BLaER1 (cell line): ENCODE measurements at regions not wholly inside any gene's neighbourhood (a gene's known extent, or its start where the extent isn't known, plus 50 kb on each side); places are given as distances from the start of the nearest gene placed in this dataset.
"Not testable (repeated sequence)": the region's sequence is repeated elsewhere in the genome, so short reads cannot be mapped to it uniquely, and the experiment has no call there.

ENCODE experiments used
- H3K27ac ChIP-seq: shearing (Covaris generic); formaldehyde crosslinking; 2 replicates; pipeline ENCODE4 v1.8.1; 2022
- H3K27me3 ChIP-seq: shearing (Covaris generic); formaldehyde crosslinking; 2 replicates; pipeline ENCODE4 v1.8.1; 2022
- H3K36me3 ChIP-seq: shearing (Covaris generic); formaldehyde crosslinking; 2 replicates; pipeline ENCODE4 v1.8.1; 2022
- H3K4me1 ChIP-seq: shearing (Covaris generic); formaldehyde crosslinking; 2 replicates; pipeline ENCODE4 v1.8.1; 2022
- H3K4me2 ChIP-seq: shearing (Covaris generic); formaldehyde crosslinking; 2 replicates; pipeline ENCODE4 v1.8.1; 2022
- H3K4me3 ChIP-seq: shearing (Covaris generic); formaldehyde crosslinking; 2 replicates; pipeline ENCODE4 v1.8.1; 2022
- H3K9ac ChIP-seq: shearing (Covaris generic); formaldehyde crosslinking; 2 replicates; pipeline ENCODE4 v1.8.1; 2022
- H3K9me3 ChIP-seq: shearing (Covaris generic); formaldehyde crosslinking; 2 replicates; pipeline ENCODE4 v1.8.1; 2022
- H4K20me1 ChIP-seq: shearing (Covaris generic); formaldehyde crosslinking; 2 replicates; pipeline ENCODE4 v1.8.1; 2022
- Cebpa-rat ChIP-seq: shearing (Covaris generic); IDR thresholded peaks from 2 replicates; pipeline ENCODE4 v1.8.1; 2022

DNA sequence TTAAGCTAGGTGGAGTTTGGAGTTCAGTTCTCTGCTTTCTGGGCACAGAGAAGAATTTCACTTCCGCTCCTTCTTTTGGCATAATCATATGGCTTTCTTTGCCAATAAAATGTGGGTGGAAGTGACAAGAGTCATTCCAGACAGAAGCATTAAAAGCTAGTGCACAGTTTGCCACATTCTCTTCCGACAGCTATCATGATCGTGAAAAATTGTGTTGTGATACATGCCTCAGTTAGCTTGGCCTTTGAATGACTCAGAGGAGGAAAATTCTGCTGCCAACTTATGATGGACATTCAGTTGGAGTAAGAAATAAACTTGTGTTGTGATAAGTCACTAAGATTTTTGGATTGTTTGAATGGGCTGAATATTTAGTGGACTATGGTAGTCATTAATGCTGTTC is 291.7 kb upstream of the SATB1 start:
- Histone ChIP-seq H3K27me3 (no peaks in the 10 kb centered on the region), H3K36me3 (no peaks in the 10 kb centered on the region), H3K9me3 (no peaks in the 10 kb centered on the region), H3K4me1 (peaks cover 10% of the 10 kb centered on the region), H4K20me1 (no peaks in the 10 kb centered on the region), H3K4me2 (no peak overlapping the region), H3K4me3 (no peak overlapping the region), H3K27ac (no peak overlapping the region), H3K9ac (no peak overlapping the region)
- no peak for TF ChIP-seq Cebpa-rat

DNA sequence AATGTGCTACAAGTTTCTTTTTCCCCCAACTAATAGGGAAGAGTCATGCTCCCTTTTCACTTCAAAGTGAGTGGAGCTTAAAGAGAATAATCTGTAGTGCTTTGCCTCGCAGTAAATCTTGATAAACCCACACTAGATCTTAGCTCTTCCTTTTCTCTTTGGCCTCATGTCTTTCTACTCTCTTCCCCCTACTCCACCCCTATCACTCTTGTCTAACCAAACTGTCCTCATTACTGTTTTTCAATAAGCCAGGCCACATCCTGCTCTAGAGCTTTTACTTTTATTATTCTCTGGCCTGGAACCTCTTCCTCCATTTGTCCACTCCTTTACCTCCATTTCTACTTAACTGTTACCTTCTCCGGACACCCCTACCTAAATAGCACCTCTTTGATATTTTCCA is 291.0 kb upstream of the SATB1 start:
- no peaks in the 10 kb centered on the region for H3K9me3 ChIP-seq
- peaks cover 10% of the 10 kb centered on the region for H3K4me1 ChIP-seq
- no peaks in the 10 kb centered on the region for H3K36me3 ChIP-seq
- no peaks in the 10 kb centered on the region for H4K20me1 ChIP-seq
- H3K27ac ChIP-seq: no peak overlapping the region
- no peaks in the 10 kb centered on the region for H3K27me3 ChIP-seq
- H3K4me2 ChIP-seq: no peak overlapping the region
- H3K4me3 ChIP-seq: no peak overlapping the region
- H3K9ac ChIP-seq: no peak overlapping the region
- TF ChIP-seq Cebpa-rat: no peak

DNA sequence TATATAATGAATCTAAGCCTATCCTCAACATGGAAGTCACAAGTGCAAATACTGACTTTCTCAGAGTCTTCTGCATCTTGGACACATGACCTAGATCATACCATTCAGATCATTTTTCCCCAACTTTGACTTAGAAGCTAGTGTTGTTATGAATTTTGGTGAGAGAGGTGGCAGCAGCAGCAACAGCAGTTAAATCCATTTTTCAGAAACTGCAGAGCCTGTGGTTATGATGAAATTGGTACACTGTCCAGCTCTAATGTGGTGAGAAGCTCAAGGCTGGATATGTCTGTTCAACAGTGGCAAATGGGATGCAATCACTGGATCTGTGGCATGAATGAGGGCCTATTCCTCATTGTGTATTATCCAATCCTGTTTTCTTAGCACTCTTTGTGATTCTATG is 290.1 kb upstream of the SATB1 start:
- Histone ChIP-seq H3K36me3 (no peaks in the 10 kb centered on the region), H3K9ac (no peak overlapping the region), H3K27me3 (no peaks in the 10 kb centered on the region), H3K9me3 (no peaks in the 10 kb centered on the region), H3K27ac (no peak overlapping the region), H3K4me1 (peaks cover 10% of the 10 kb centered on the region), H4K20me1 (no peaks in the 10 kb centered on the region), H3K4me3 (no peak overlapping the region), H3K4me2 (no peak overlapping the region)
- no peak for TF ChIP-seq Cebpa-rat

DNA sequence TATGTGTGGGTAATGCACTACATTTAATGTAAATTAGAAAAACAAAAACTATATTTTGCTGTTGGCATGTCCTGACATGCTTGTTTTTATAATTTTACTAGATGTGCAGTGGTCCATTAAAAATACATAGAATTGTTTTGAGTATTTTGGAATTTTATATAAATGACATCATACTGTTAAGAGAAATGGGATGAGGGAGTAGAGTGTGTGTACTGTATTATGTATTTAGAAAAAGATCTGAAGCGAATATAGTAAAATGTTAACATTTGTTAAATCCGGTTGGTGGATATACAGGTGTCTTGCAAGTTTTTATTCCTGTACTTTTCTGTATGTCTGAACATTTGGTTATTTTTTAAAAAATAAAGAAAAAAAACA is 288.4 kb upstream of the SATB1 start:
- Histone ChIP-seq H3K9me3 (no peaks in the 10 kb centered on the region), H4K20me1 (no peaks in the 10 kb centered on the region), H3K4me1 (peaks cover 10% of the 10 kb centered on the region), H3K27ac (no peak overlapping the region), H3K4me2 (no peak overlapping the region), H3K4me3 (no peak overlapping the region), H3K9ac (no peak overlapping the region), H3K27me3 (no peaks in the 10 kb centered on the region), H3K36me3 (no peaks in the 10 kb centered on the region)
- TF ChIP-seq Cebpa-rat: no peak

DNA sequence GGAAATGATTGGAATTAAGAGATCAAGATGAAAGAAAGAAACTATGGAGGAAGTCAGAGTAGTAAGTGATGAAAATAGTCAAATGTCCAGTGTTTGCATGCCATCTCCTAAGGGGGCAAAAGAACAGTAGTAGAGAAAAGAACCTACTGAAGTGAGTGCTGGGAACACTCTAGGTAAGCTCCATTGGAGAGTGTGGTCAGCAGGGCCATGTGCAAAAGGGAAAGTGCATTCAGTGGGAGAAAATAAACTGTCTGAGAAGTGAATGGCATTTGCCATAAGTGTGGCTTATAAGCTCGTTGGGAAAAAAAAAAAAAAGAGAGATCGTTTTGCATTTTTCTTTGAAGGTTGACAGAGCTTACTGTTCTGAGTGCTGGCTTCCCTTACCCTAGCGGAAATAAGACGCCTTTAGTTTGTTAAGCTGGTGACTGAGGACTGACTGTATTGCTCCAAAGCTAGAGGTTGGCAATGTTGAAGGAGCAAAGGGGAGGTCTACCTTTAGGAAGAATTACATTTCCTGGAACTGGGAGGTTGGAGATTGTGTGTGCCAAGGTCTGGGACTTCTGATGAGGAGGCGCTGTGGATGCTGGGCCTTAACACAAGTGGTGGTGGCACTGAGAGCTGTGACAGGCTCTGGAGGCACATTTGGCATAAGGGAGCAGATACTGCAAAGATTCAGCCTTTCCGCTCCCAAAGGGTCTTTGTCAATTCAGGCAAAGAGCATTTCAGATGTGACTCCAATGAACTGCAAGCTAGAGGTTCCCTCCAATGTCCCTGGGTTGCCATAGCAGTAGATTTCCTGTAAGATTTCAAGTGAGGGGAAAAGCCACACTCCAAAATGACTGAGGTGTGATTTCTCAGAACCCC is 287.8 kb upstream of the SATB1 start:
- no peak overlapping the region for H3K4me2 ChIP-seq
- H3K4me1 ChIP-seq: peaks cover 9% of the 10 kb centered on the region
- no peaks in the 10 kb centered on the region for H3K36me3 ChIP-seq
- no peaks in the 10 kb centered on the region for H3K9me3 ChIP-seq
- no peak overlapping the region for H3K9ac ChIP-seq
- no peak for TF ChIP-seq Cebpa-rat
- no peaks in the 10 kb centered on the region for H3K27me3 ChIP-seq
- H3K4me3 ChIP-seq: no peak overlapping the region
- H4K20me1 ChIP-seq: no peaks in the 10 kb centered on the region
- no peak overlapping the region for H3K27ac ChIP-seq

DNA sequence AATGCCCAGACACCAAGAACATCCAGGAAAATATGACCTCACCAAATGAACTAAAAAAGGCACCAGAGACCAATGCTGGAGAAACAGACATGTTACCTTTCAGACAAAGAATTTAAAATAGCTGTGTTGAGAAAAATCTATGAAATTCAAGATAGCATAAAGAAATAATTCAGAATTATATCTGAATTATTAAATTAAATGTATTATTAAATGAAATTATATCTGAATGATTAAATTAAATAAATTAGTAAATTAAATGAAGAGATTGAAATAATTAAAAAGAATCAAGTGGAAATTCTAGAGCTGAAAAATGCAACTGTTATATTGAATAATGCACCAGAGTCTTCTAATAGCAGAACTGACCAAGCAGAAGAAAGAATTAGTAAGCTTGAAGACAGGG is 279.2 kb upstream of the SATB1 start:
- Histone ChIP-seq H4K20me1 (no peaks in the 10 kb centered on the region), H3K4me1 (no peaks in the 10 kb centered on the region), H3K36me3 (no peaks in the 10 kb centered on the region), H3K4me3 (no peak overlapping the region), H3K27ac (no peak overlapping the region), H3K9ac (no peak overlapping the region), H3K9me3 (peaks cover 20% of the 10 kb centered on the region), H3K27me3 (no peaks in the 10 kb centered on the region), H3K4me2 (no peak overlapping the region)
- no peak for TF ChIP-seq Cebpa-rat

DNA sequence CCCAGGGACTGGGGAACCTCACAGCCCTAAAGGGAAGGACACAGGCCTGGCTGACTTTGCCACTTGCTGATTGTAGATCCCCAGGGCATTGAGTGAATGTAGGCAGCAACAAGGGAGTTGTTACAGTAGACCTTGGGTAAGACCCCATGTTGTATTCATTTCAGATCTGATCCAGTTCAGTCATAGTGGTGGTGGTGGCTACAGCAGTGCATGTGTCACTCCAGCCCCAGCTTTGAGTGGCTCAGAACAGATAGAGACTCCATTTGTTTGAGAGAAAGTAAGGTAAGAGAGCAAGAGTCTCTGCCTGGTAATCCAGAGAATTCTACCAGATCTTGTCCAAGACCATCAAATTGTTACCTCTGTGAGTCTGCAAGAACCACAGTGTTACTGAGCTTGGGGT is 278.7 kb upstream of the SATB1 start:
- no peaks in the 10 kb centered on the region for H3K27me3 ChIP-seq
- no peaks in the 10 kb centered on the region for H3K36me3 ChIP-seq
- H3K4me3 ChIP-seq: no peak overlapping the region
- no peaks in the 10 kb centered on the region for H4K20me1 ChIP-seq
- no peak overlapping the region for H3K27ac ChIP-seq
- no peaks in the 10 kb centered on the region for H3K4me1 ChIP-seq
- H3K9ac ChIP-seq: no peak overlapping the region
- no peak for TF ChIP-seq Cebpa-rat
- no peak overlapping the region for H3K4me2 ChIP-seq
- peaks cover 20% of the 10 kb centered on the region for H3K9me3 ChIP-seq

DNA sequence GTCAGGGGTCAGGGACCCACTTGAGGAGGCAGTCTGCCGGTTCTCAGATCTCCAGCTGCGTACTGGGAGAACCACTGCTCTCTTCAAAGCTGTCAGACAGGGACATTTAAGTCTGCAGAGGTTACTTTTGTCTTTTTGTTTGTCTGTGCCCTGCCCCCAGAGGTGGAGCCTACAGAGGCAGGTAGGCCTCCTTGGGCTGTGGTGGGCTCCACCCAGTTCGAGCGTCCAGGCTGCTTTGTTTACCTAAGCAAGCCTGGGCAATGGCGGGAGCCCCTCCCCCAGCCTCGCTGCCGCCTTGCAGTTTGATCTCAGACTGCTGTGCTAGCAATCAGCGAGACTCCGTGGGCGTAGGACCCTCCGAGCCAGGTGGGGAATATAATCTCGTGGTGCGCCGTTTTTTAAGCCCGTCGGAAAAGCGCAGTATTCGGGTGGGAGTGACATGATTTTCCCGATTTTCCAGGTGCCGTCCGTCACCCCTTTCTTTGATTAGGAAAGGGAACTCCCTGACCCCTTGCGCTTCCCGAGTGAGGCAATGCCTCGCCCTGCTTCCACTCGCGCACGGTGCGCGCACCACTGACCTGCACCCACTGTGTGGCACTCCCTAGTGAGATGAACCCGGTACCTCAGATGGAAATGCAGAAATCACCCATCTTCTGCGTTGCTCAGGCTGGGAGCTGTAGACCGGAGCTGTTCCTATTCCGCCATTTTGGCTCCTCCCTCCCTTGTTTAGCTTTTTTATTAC is 268.6 kb upstream of the SATB1 start:
- not testable (repeated sequence) for H4K20me1 ChIP-seq, H3K9me3 ChIP-seq, H3K9ac ChIP-seq, H3K4me1 ChIP-seq, H3K27ac ChIP-seq, H3K4me3 ChIP-seq, H3K27me3 ChIP-seq, H3K36me3 ChIP-seq, H3K4me2 ChIP-seq

DNA sequence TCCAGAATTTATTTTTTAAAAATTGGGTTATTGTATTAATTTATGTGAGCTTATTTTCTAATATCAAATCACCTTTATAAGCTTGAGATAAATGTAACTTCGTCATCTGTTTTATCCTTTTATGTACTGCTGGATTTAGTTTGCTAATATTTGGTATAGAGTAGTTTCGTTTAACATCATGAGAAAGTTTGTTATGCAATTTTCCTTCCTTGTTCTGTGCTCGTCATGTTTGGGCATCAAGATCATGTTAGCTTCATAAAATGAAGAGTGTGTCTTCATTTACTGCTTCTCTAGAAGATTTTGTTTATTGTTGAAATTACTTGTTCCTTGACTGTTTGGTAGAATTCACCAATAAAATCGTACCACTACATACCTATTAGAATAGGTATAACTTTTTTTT is 262.1 kb upstream of the SATB1 start:
- no peak overlapping the region for H3K27ac ChIP-seq

DNA sequence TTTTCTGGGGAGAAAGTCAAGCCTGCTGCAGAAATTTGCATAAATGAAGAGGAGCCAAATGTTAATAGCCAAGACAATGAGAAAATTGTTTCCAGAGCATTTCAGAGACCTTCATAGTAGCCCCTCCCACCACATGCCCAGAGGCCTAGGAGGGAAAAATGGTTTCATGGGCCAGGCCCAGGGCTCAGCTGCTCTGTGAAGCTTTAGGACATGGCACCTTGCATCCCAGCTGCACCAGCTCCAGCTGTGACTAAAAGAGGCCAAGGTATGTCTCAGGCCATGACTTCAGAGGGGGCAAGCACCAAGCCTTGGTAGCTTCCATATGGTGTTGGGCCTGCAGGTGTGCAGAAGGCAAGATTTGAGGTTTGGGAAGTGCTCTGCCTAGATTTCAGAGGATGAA is 258.8 kb upstream of the SATB1 start:
- H3K4me2 ChIP-seq: no peak overlapping the region
- no peak for TF ChIP-seq Cebpa-rat
- H4K20me1 ChIP-seq: no peaks in the 10 kb centered on the region
- no peaks in the 10 kb centered on the region for H3K27me3 ChIP-seq
- no peak overlapping the region for H3K9ac ChIP-seq
- H3K36me3 ChIP-seq: no peaks in the 10 kb centered on the region
- peaks cover 5% of the 10 kb centered on the region for H3K9me3 ChIP-seq
- H3K4me3 ChIP-seq: no peak overlapping the region
- H3K27ac ChIP-seq: no peak overlapping the region
- H3K4me1 ChIP-seq: no peaks in the 10 kb centered on the region

More for the DNA sequence above, 262.1 kb upstream of the SATB1 start:
- peaks cover 5% of the 10 kb centered on the region for H3K9me3 ChIP-seq
- TF ChIP-seq Cebpa-rat: no peak
- no peak overlapping the region for H3K9ac ChIP-seq
- H3K27me3 ChIP-seq: no peaks in the 10 kb centered on the region
- no peak overlapping the region for H3K4me2 ChIP-seq
- no peak overlapping the region for H3K4me3 ChIP-seq
- no peaks in the 10 kb centered on the region for H3K36me3 ChIP-seq
- H4K20me1 ChIP-seq: no peaks in the 10 kb centered on the region
- no peaks in the 10 kb centered on the region for H3K4me1 ChIP-seq
